ENCODE measurements at regions not wholly inside any gene's neighbourhood (a gene's known extent, or its start where the extent isn't known, plus 50 kb on each side); places are given as distances from the start of the nearest gene placed in this dataset.
"Not testable (repeated sequence)": the region's sequence is repeated elsewhere in the genome, so short reads cannot be mapped to it uniquely, and the experiment has no call there.

DNA sequence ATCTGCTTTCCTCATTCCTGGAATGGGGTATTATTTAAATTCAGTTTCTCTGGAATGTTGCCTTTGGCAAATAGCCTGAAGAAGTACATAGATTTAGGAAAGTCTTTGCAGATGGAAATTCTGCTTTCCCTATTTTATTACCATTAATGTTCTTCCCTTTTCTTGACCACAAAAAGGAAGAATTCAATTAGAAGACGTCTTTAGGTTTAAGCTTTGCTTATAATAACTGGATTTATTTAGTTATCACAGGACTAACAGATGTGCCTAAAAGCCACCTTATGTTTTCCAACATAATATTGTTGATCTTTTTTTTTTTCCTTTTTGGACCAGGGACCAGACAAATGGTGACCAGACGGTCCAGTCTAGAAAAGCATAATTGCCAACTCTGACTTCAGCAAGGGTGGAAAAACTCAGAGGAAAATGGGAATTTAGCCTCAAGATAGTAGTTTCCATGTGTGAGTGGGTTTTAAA, 210.1 kb upstream of the SPRY2 start:
- no peak for DNase-seq (ENCODE audit: low spot score)

DNA sequence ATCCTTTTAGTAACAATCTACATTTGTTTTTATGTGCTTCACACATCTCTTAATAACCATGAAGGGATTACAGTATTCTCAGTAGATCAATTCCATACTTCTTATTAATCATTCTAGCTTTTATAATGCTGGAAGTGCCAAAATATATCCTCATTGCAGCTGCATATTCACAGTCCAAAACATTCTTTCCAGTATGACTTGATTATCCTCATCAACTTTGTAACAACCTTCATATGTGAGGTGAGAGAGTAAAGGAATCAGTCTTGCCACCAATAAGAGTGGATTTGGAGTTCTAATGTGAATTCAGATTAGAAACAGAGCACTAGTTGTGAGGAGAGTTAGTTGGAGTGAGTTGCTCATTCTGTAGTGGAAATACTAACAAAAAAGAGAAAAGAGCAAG, 208.0 kb upstream of the SPRY2 start:
- no peak for DNase-seq (ENCODE audit: low spot score)

DNA sequence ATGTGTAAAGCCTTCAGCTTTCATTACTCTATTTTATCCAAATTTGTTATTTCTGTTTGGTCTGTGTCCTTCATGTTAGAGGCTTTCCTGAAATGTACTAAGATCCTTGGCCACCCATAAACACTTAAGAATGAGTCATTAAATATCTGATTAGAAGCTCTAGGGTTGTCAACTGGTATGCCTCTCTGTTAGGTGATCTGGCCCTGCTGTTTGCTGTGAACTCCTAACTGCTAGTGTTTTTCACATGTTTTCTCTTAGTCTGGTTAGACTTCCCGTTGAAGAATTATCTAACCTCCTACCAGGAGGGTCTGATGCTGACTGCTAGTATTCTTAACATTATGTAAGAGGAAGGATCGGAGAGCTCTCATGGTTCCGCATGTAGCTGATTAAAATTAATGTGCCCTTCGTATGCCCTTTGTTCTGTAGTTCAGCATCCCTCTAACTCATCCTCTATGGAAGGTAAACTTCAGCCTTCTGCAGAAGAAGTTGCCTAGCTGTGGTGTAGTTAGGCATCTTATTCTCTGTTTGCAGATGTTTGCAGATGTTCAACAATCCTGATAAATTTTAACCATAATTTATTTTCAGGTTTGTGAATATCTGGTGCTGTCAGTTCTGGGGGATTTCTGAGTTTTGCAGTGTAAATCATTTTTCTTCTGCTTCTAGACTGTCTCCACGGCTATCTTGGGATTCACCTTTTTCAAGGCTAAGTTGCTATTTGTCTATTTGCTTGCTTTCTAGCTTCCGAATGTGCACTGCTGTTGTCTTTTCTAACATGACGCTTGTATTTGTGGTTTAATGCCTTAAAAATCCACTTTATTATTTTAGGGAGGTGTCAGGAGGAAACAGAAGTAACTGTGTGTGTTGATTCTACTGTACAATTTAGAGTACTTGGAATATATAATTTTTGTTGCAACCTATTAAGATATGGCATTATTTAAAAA, 207.2 kb upstream of the SPRY2 start:
- no peak for DNase-seq (ENCODE audit: low spot score)

DNA sequence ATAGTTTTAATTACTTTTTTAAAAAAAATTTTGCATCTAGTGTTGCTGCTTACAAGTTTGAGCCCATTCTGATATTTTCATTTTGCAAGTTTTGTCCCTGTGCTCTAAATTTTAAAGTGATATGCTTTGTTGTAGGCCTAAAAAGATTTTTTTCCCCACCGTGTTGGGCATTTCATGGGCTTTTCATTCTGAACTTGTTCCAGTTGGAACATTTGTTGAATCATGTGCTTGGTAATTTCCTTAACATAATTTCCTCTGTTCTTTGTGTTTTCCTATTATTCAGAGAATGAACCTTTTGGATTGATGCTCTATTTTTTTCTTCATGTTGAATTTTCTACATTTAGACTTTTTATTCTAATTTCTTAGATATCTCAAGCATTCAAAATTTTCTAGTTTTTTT, 206.4 kb upstream of the SPRY2 start:
- DNase-seq (ENCODE audit: low spot score) = no peak

GRCh38 chr13:80533175-80533574, 192.2 kb upstream of the SPRY2 start:
- DNase-seq (ENCODE audit: low spot score) = no peak

DNA sequence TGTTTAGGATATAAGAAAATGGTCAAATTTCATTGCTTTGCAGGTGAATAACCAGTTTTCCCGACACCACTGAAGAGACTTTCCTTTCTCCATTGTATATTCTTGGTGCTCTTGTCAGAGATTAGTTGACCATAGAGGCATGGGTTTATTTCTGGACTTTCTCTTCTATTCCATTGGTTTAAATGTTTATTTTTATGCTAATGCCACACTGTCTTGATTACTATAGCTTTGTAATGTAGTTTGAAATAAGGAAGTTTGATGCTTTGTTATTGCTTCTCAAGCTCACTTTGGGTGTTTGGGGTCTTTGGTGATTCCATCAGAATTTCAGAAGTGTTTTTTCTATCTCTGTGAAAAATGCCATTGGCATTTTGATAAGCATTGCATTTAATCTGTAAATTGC, 190.0 kb upstream of the SPRY2 start:
- no peak for DNase-seq (ENCODE audit: low spot score)

DNA sequence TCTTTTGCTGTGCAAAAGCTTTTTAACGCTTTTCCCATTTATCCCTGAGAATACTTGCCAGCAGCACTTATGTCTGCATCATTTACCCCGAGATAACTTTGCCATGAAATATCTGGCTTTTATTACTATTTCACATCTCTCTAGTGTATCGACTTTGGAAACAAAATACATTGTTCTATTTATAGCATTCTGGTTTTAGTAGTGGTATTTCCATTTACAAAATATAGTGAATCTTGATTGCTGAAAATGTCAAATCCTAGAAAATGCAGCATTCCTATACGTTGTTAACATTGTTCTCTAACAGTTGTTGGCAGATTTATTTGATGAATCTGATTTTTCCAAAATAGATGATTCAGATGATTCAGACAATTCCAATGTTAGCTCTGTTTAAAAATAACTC, 189.3 kb upstream of the SPRY2 start:
- DNase-seq (ENCODE audit: low spot score) = no peak

DNA sequence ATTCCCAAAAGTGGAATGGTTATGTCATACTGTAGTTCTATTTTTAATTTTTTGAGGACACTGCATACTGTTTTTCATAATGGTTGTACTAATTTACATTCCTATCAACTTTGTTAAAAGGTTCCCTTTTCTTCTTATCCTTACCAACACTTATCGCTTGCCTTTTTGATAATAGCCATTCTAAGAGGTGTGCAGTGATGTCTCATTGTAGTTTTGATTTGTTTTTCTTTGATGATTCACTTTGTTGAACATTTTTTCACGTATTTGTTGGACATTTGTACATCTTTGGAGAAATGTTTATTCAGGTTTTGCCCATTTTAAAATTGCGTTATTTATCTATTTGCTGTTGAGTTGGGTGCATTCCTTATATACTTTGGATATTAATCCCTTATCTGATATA, 188.8 kb upstream of the SPRY2 start:
- DNase-seq (ENCODE audit: low spot score) = no peak

DNA sequence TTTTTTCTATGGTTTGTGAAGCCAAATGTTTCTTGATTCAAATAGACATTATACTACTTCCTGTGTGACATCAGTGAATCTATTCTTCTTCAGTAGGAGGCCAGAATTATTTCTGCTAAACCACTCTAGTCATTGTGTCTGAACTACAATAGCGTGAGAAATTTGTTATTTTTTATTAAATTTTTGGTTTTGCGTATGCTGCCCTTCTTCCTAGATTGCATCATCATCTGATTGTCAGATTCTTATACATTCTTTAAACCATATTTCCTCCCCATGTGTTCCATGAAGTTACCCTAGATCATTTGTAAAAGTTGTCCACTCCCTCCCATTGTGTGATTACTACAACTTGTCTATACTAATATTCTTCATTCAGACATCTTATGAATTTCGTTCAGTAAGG, 187.8 kb upstream of the SPRY2 start:
- DNase-seq (ENCODE audit: low spot score) = no peak

DNA sequence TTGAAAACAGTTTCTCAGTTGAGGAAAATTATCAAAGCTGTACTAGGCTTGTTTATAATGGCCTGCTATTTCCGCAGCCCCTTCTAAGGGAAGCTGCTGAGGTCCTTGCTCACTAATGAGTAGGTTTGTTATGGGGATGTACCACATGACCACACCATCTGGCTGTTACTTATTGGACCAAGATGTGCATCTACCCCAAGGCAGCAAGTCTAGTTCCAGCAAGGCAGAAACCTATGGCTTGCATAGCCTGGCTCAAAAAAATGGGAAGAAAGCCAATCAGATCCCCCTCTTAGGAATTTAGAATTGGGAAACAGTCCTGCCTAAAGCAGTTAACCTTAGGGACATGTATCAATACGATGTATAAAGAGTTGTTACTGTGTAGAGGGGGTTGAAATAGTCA, 186.5 kb upstream of the SPRY2 start:
- DNase-seq (ENCODE audit: low spot score) = no peak

GRCh38 chr13:80524447-80525215, 183.7 kb upstream of the SPRY2 start:
- no peak for DNase-seq (ENCODE audit: low spot score)

- DNase-seq (ENCODE audit: low spot score) = no peak
Measured at GRCh38 chr13:80523134-80523533, 182.2 kb upstream of the SPRY2 start.

DNA sequence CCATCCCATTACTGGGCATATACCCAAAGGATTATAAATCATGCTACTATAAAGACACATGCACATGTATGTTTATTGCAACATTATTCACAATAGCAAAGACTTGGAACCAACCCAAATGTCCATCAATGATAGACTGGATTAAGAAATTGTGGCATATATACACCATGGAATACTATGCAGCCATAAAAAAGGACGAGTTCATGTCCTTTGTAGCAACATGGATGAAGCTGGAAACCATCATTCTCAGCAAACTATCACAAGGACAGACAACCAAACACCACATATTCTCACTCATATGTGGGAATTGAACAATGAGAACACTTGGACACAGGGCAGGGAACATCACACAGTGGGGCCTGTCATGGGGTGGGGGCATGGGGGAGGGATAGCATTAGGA, 181.5 kb upstream of the SPRY2 start:
- not testable (repeated sequence) for DNase-seq (ENCODE audit: low spot score)

DNA sequence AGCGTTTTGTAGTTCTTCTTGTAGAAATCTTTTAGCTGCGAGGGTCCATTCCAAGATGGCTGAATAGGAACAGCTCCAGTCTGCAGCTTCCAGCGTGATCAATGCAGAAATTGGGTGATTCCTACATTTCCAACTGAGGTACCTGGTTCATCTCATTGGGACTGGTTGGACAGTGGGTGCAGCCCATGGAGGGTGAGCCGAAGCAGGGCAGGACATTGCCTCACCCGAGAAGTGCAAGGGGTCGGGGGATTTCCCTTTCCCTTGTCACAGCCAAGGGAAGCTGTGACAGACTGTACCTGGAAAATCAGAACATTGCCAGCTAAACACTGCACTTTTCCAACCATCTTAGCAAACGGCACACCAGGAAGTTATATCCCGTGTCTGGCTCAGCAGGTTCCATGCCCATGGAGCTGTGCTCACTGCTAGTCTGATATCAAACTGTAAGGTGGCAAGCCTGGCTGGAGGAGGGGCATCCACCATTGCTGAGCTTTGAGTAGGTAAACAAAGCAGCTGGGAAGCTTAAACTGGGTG, 176.0 kb upstream of the SPRY2 start:
- DNase-seq (ENCODE audit: low spot score) = no peak

GRCh38 chr13:80515296-80515695, 174.4 kb upstream of the SPRY2 start:
- DNase-seq (ENCODE audit: low spot score) = no peak

- no peak for DNase-seq (ENCODE audit: low spot score)
Measured at GRCh38 chr13:80513196-80513595, 172.3 kb upstream of the SPRY2 start.

DNA sequence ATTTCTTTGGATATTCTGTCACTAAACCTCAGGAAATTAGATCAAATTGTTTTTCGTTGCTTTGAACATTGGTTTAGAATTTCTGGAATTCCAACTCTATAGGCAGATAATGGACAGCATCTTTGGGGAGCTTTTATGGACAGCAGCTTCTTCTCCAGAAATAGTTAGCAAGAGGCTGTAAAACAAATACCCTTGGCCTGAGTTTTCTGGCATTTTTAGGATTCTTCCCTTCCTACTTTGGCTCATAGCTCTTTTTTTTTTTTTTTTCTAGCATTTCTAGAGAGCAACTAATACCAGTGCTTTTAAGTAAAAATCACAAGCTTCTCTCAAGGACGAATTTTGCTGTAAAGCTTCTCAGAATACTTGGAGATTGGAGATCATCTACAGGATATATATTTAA, 169.8 kb upstream of the SPRY2 start:
- no peak for DNase-seq (ENCODE audit: low spot score)

- DNase-seq (ENCODE audit: low spot score) = no peak
Measured at GRCh38 chr13:80509264-80509663, 168.3 kb upstream of the SPRY2 start.

DNA sequence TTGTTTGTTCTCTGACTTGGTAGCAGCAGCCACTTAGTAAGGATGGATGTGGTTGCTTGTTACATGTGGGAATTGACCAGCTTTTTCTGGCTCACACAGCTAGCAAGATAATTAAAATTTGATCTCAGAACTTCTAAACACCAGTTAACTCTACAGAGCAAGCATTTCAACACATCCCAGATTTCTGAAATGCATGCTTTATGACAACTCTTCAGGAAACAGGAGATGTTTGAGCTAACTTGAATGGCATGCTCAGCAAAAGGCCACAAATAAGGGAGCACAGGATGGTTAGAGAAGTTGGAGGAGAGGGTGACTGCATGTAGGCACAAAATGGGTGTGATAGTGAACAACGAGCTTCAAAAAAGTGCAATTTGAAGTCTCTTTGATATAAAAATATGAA, 167.1 kb upstream of the SPRY2 start:
- DNase-seq (ENCODE audit: low spot score) = no peak

DNA sequence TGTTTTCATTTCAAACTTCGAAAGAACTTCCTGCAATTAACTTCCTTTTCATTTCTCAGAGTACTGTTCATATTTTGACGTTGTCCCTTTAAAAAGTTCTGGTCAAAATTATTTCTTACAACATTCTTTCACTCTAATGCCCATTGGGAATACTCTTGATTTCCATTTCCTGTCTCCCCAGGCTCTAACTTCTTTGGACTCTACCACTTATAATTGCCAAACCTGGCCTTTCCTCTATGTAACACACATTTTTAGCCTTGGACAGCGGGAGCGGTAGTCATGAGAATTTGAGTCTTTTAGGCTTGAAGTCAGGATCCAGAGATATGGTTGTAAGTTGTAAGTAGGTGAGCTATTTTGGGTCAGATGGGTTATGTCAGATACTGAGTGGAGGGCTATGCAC, 163.5 kb upstream of the SPRY2 start:
- DNase-seq (ENCODE audit: low spot score) = no peak

DNA sequence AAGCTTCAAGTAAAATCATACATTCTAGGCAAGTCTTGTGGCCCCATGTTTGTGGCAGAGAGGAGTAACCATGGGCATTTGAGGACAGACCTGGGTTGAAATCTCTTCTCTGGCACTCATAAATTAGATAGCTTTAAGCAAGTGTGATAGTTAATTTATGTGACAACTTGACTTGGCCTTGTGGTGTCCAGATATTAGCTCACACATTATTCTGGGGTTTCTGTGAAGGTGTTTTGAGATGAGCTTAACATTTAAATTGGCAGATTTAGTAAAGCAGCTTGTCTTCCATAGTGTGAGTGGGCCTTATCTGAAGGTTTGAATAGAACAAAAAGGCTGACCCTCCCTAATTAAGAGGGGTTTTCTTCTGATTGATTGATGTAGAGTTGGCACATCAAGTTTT, 161.4 kb upstream of the SPRY2 start:
- no peak for DNase-seq (ENCODE audit: low spot score)

DNA sequence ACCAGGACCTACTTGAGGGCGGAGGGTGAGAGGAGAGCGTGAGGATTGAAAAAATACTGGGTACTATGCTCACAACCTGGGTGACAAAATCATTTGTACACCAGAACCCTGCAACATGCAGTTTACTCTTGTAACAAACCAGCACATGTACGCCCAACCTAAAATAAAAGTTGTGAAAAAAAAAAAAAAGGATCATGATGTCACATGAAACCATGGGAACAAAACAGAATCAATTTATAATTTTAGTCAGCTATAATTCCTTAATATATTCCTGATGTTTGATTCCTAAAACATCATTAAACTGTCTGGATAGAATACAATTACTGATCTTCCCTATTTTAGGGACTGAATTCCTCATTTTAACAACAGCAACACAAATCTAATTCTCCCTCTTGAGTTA, 160.6 kb upstream of the SPRY2 start:
- no peak for DNase-seq (ENCODE audit: low spot score)
